K562 (cell line): ENCODE measurements at regions not wholly inside any gene's neighbourhood (a gene's known extent, or its start where the extent isn't known, plus 50 kb on each side); places are given as distances from the start of the nearest gene placed in this dataset.

Experiments used
- CBX5 ChIP-seq: IDR thresholded peaks from 2 replicates; pipeline ENCODE4 v1.6.1; 2014; ENCODE audit warnings: low read depth, borderline replicate concordance
- DMBX1 ChIP-seq: fragments of 250-450 bp; sonication (Bioruptor Pico); IDR thresholded peaks from 2 replicates; pipeline ENCODE4 v1.8.0; 2022; ENCODE audit warnings: inconsistent platforms, mild to moderate bottlenecking, moderate library complexity, borderline replicate concordance
- GABPA ChIP-seq: fragments of 200-800 bp; sonication (Bioruptor generic); conservative IDR thresholded peaks from 2 replicates; pipeline ENCODE4 v1.6.1; 2016; ENCODE audit warnings: low read depth, missing genetic modification characterization, missing compliant biosample characterization
- MED1 ChIP-seq: sonication (generic); formaldehyde crosslinking; IDR thresholded peaks from 2 replicates; pipeline ENCODE4 v1.8.1; 2023; ENCODE audit warnings: missing genetic modification reagents, borderline replicate concordance
- POLR2A ChIP-seq: fragments of 450-650 bp; conservative IDR thresholded peaks from 2 replicates; pipeline ENCODE4 v1.6.1; 2016
- RBM34 ChIP-seq: fragments of 200-400 bp; formaldehyde crosslinking; IDR thresholded peaks from 2 replicates; pipeline ENCODE4 v1.6.1; 2018; ENCODE audit warnings: low read length, borderline replicate concordance; ENCODE audit not compliant: insufficient read depth
- RCOR1 ChIP-seq, 2 experiments: IDR thresholded peaks; 2 replicates each; pipeline ENCODE4 v1.6.1; 2012; ENCODE audit warnings: low read depth in 2 of 2, low read length in 2 of 2, borderline replicate concordance in 1 of 2, improper control_type of control experiment in 1 of 2
- TAL1 ChIP-seq: fragments of 450-650 bp; IDR thresholded peaks from 2 replicates; pipeline ENCODE4 v1.6.1; 2016; ENCODE audit warnings: mild to moderate bottlenecking
- U2AF2 ChIP-seq: fragments of 200-400 bp; formaldehyde crosslinking; optimal IDR thresholded peaks from 2 replicates; pipeline ENCODE3; 2017; ENCODE audit warnings: low read depth, mild to moderate bottlenecking, low read length
- ZC3H4 ChIP-seq: sonication (generic); formaldehyde crosslinking; IDR thresholded peaks from 2 replicates; pipeline ENCODE4 v1.9.0; 2021; ENCODE audit warnings: missing genetic modification reagents, borderline replicate concordance
- ZNF174 ChIP-seq: fragments of 250-450 bp; sonication (Bioruptor Pico); IDR thresholded peaks from 2 replicates; pipeline ENCODE4 v1.4.0; 2020; ENCODE audit warnings: mild to moderate bottlenecking
- ZNF197 ChIP-seq: fragments of 200-800 bp; sonication (Bioruptor generic); IDR thresholded peaks from 2 replicates; pipeline ENCODE4 v1.6.1; 2016; ENCODE audit warnings: low read depth, missing genetic modification characterization, missing compliant biosample characterization
- TF ChIP-seq, protein P1 (sequence below): fragments of 450-650 bp; IDR thresholded peaks from 2 replicates; pipeline ENCODE4 v1.6.1; 2016
- TF ChIP-seq, protein P2 (sequence below), 2 experiments: fragments of 450-650 bp in 1 of 2; sonication (generic) in 1 of 2; formaldehyde crosslinking in 1 of 2; IDR thresholded peaks in 1 of 2; conservative IDR thresholded peaks in 1 of 2; 2 replicates each; pipeline versions ENCODE4 v1.6.1 to v1.8.1; 2016 to 2023; ENCODE audit warnings: mild to moderate bottlenecking in 2 of 2, moderate library complexity in 2 of 2, inconsistent platforms in 1 of 2, missing genetic modification reagents in 1 of 2
- TF ChIP-seq, protein P3 (sequence below): IDR thresholded peaks from 3 replicates; pipeline ENCODE4 v1.6.1; 2011; ENCODE audit warnings: borderline replicate concordance, mild to moderate bottlenecking, moderate library complexity; ENCODE audit not compliant: insufficient read length; ENCODE audit errors: extremely low read depth
- TF ChIP-seq, protein P4 (sequence below): fragments of 200-400 bp; formaldehyde crosslinking; IDR thresholded peaks from 2 replicates; pipeline ENCODE4 v1.6.1; 2017; ENCODE audit warnings: mild to moderate bottlenecking, low read depth, low read length, moderate library complexity
- TF ChIP-seq, protein P5 (sequence below): fragments of 250-450 bp; sonication (Bioruptor Pico); IDR thresholded peaks from 2 replicates; pipeline ENCODE4 v1.4.0; 2020
- TF ChIP-seq, protein P6 (sequence below): conservative IDR thresholded peaks from 2 replicates; pipeline ENCODE4 v1.6.1; 2011; ENCODE audit warnings: low read depth, mild to moderate bottlenecking, low read length; ENCODE audit not compliant: control insufficient read depth

DNA sequence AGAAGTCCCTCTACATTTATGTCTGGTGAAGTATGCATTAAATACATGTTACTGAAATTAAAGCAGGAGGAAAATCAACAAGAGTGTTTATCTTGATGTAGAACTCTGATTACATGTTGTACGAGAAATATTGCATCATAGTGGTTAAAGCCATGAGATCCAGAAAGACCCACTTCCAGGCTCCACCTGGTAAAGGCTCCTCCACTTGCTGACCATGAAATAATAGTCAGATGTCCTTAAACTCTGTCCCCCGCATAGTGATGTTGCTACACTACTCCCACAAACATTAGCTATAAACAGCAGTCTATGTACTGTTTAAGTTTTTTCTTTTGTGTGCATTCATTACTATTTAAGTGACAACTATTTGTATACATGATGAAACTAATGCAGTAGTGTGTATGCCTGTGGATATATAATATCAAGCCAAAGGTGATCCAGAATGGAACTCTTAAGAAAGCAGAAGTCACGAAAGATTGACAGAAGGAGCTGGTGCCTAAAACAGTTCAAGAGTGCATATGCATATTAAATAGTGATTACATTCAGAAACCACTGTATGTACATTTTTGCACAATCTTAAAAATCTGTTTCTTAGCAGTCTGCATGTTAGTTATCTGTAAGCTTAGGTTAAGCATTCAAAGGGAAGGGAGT lies 264.4 kb upstream of the KCNMB2 start (continued):
- no peak for TF ChIP-seq ZC3H4 (CRISPR knock-in tag)
- no peak for TF ChIP-seq RCOR1 (IDR thresholded peaks at IDR 0.05; ENCODE audit: borderline replicate concordance in 1 of 2, low read depth in 2 of 2, low read length in 2 of 2)
- TF ChIP-seq, protein P1, sequence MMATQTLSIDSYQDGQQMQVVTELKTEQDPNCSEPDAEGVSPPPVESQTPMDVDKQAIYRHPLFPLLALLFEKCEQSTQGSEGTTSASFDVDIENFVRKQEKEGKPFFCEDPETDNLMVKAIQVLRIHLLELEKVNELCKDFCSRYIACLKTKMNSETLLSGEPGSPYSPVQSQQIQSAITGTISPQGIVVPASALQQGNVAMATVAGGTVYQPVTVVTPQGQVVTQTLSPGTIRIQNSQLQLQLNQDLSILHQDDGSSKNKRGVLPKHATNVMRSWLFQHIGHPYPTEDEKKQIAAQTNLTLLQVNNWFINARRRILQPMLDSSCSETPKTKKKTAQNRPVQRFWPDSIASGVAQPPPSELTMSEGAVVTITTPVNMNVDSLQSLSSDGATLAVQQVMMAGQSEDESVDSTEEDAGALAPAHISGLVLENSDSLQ, result peak; percentile 52; the same call in 1 of the 2 replicates
- 0 out of 2 replicates have a peak, but pooled peaks have one; percentile 28 for TF ChIP-seq GABPA
- no peak for TF ChIP-seq U2AF2
- TF ChIP-seq ZNF197 (CRISPR knock-in tag), result 0 out of 2 replicates have a peak, but pooled peaks have one; percentile 38
- no peak for TF ChIP-seq ZNF174 (CRISPR knock-in tag)
- TF ChIP-seq, protein P2, sequence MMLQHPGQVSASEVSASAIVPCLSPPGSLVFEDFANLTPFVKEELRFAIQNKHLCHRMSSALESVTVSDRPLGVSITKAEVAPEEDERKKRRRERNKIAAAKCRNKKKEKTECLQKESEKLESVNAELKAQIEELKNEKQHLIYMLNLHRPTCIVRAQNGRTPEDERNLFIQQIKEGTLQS (IDR thresholded peaks at IDR 0.05), result peak; percentile 86
- TF ChIP-seq, protein P2 (CRISPR knock-in tag; conservative IDR thresholded peaks at IDR 0.05), result no peak
- TF ChIP-seq MED1 (CRISPR knock-in tag), result no peak
- no peak for TF ChIP-seq POLR2A
- TF ChIP-seq, protein P3, sequence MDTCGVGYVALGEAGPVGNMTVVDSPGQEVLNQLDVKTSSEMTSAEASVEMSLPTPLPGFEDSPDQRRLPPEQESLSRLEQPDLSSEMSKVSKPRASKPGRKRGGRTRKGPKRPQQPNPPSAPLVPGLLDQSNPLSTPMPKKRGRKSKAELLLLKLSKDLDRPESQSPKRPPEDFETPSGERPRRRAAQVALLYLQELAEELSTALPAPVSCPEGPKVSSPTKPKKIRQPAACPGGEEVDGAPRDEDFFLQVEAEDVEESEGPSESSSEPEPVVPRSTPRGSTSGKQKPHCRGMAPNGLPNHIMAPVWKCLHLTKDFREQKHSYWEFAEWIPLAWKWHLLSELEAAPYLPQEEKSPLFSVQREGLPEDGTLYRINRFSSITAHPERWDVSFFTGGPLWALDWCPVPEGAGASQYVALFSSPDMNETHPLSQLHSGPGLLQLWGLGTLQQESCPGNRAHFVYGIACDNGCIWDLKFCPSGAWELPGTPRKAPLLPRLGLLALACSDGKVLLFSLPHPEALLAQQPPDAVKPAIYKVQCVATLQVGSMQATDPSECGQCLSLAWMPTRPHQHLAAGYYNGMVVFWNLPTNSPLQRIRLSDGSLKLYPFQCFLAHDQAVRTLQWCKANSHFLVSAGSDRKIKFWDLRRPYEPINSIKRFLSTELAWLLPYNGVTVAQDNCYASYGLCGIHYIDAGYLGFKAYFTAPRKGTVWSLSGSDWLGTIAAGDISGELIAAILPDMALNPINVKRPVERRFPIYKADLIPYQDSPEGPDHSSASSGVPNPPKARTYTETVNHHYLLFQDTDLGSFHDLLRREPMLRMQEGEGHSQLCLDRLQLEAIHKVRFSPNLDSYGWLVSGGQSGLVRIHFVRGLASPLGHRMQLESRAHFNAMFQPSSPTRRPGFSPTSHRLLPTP, result no peak
- TF ChIP-seq RBM34, result no peak
- TF ChIP-seq, protein P4, sequence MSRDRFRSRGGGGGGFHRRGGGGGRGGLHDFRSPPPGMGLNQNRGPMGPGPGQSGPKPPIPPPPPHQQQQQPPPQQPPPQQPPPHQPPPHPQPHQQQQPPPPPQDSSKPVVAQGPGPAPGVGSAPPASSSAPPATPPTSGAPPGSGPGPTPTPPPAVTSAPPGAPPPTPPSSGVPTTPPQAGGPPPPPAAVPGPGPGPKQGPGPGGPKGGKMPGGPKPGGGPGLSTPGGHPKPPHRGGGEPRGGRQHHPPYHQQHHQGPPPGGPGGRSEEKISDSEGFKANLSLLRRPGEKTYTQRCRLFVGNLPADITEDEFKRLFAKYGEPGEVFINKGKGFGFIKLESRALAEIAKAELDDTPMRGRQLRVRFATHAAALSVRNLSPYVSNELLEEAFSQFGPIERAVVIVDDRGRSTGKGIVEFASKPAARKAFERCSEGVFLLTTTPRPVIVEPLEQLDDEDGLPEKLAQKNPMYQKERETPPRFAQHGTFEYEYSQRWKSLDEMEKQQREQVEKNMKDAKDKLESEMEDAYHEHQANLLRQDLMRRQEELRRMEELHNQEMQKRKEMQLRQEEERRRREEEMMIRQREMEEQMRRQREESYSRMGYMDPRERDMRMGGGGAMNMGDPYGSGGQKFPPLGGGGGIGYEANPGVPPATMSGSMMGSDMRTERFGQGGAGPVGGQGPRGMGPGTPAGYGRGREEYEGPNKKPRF, result no peak
- TF ChIP-seq CBX5, result no peak
- TF ChIP-seq, protein P5, sequence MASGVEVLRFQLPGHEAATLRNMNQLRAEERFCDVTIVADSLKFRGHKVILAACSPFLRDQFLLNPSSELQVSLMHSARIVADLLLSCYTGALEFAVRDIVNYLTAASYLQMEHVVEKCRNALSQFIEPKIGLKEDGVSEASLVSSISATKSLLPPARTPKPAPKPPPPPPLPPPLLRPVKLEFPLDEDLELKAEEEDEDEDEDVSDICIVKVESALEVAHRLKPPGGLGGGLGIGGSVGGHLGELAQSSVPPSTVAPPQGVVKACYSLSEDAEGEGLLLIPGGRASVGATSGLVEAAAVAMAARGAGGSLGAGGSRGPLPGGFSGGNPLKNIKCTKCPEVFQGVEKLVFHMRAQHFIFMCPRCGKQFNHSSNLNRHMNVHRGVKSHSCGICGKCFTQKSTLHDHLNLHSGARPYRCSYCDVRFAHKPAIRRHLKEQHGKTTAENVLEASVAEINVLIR (CRISPR knock-in tag), result no peak
- no peak for TF ChIP-seq TAL1
- TF ChIP-seq, protein P6, sequence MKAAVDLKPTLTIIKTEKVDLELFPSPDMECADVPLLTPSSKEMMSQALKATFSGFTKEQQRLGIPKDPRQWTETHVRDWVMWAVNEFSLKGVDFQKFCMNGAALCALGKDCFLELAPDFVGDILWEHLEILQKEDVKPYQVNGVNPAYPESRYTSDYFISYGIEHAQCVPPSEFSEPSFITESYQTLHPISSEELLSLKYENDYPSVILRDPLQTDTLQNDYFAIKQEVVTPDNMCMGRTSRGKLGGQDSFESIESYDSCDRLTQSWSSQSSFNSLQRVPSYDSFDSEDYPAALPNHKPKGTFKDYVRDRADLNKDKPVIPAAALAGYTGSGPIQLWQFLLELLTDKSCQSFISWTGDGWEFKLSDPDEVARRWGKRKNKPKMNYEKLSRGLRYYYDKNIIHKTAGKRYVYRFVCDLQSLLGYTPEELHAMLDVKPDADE, result no peak
- TF ChIP-seq DMBX1 (CRISPR knock-in tag), result no peak
